DMS79 (cell line): ENCODE measurements at regions not wholly inside any gene's neighbourhood (a gene's known extent, or its start where the extent isn't known, plus 50 kb on each side); places are given as distances from the start of the nearest gene placed in this dataset.
"Not testable (repeated sequence)": the region's sequence is repeated elsewhere in the genome, so short reads cannot be mapped to it uniquely, and the experiment has no call there.

ENCODE experiments used
- DNase-seq: peaks from one replicate; lab custom pipeline; 2025; lab: John Stamatoyannopoulos, UW

DNA sequence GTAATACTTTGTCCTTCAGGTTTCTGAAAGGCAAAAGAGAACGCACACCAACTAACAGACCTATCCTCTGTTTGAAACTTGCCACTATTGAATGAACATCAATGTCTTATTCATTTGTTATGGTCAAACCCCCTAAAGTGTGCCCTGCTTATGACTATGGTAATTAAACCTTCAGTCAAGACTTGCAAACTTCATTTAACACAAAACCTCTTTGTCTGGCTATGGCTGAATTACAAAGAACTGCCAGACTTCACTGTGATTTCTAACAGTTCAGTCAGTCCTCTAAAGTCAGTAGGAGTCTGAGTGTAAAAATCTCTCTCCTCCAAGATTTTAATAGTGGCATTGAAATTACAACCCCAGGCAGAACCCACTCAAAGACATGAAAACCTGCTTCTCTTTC is 702.5 kb upstream of the LRRN3 start:
- no peak for DNase-seq

DNA sequence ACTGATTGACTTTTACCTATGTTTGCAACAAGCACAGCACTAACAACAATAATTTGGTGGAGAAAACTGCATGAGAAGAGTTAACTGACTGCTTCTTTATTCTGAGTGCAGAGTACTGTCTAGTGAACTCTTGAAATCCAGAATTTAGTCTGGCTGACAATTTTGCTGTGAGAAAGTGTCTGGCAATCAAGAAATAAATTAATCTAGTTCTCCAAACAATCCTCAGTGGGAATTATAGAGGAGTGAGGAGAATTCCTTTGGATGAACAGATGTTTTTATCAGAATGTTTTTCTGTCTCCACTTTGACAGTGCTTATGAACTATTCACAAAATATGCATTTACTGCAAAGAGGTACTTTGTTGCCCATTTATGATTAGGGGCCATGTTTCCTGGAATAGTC is 694.9 kb upstream of the LRRN3 start:
- DNase-seq = no peak

DNA sequence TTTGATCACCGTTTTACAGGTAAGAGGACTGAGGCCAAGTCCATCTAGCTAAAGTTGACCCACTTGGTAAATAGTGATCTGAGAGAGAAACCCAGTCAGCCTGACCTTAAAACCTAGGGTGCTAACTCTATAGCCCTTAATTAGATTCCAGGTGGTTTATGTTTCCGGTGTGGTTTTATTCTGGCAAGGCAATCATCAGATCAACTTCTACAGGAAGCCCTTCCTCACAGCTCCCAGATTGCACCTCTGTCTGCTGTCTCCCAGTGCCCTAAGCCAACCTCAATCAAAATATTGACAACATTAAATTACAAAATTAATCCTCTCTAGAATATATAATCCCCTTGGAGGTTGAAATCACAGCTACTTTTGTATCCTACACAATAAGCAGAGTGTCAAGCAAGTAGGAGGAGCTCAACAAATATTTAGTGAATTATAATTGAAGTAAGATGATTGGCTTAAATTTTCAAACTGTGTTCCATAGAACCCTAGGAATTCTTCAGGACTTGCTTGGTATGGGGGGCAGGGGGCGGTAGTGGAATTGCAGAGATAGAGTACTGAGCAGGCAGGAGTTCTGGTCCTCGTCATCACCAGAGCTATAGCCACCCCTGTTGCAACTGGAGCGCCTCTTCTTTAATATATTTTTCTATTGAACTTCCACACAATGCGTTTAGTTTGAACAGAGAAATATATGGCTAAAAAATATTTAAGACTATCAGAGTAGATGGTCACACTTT is 692.8 kb upstream of the LRRN3 start:
- DNase-seq = no peak

DNA sequence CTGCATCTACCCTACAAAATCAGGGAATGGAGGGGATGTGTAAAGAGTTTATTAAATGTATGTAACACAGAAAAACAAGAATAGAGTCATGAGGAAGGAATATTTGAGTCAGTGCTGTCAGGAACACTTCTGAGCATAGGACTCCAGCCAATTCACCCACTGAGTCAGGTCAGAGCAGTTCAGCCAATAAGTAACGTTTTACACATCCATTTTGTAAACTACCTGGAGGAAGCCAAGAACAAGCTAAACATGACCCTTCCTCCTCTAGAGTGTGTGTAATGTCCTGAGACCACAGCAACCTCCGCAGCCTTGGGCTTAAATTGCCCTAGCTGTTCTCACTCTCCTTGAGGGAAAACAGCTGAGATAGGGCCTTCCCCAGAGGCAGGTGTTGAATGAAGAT is 691.5 kb upstream of the LRRN3 start:
- no peak for DNase-seq

DNA sequence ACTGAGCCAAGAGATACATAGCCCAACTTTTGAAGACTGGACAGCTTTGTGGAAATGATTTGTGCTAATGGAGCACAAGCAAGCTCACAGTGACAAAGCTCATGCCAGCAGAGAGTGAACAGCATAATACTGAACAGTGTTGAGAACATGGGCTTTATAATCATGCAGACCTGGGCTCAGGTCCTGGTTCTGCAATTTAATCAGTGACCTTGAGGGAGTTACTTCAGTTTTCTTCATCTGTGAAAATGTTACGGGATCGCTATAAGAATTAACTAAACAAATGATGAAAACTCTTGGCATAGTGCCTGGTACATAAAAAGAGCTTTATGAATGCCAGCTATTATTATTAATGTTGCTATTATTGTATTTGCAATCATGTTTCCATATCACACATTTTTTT is 690.5 kb upstream of the LRRN3 start:
- DNase-seq = no peak

DNA sequence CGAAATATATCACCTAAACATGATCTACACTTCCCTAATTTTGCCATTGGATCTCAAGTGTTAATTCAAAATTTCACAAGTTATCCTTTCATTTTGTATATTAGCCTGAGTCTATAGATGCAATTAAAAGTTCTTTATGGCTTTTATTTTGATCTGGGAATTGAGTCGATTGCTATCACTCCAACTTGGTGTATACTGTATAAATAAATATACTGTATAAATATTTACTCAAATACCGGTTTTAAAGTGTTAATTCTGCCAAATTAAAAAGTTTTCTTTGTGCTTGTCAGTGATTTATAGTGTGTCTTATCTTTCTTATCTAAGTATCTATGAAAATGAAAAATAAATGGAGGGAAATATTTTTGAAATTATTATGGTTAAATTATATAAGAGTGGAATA is 683.7 kb upstream of the LRRN3 start:
- DNase-seq = no peak

DNA sequence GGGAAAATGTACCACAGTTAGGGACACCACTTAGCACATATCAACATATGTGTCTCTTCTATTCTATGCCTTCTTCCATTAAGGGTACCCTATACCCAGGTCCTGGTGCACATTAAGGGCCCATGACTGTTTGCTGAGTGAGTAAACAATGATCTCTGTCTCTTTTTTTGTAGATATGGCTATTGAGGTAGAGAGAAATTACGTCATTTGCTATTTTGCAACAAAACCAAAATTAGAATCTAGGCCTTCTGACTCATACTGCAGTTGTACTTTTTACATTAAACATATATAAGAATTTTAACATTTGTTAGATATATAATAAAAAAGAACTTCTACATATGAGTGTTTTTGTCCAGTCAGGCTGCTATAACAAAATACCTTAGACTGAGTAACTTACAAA is 683.2 kb upstream of the LRRN3 start:
- DNase-seq = no peak

DNA sequence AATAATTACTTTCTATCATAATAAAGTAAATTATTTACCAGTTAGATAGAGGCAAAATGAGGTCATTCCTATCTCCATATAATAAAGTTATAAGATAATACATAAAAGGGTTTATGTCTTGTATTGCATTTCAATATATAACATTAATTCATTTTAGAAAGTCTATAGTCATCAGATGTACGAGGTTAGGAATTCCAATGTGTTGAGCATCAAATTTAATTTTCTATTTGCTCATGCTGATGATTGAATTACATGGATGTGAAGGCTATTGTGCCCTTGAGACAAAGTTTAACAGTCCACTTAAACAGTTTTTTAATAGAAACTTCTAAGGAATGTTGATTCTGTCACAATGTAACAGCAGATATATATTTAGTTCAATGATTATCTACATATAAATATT is 678.3 kb upstream of the LRRN3 start:
- no peak for DNase-seq

DNA sequence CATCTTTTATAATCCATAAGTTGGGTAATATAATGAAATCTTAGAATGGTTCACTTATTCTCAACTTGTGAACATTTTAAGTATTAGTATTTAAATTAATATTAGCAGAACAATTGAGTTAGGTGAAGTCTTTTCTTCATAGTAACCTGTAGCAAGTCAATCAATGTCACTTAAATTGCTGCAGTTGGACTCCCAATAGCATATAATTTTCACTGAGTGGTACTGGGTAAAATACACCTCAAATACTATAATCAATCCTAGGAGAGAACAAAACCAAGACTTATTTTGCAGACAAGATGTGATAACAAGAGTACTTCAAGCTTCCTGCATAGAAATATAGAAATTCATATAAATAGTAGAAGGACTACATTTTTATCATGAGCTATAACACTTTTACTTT is 677.9 kb upstream of the LRRN3 start:
- DNase-seq = no peak

DNA sequence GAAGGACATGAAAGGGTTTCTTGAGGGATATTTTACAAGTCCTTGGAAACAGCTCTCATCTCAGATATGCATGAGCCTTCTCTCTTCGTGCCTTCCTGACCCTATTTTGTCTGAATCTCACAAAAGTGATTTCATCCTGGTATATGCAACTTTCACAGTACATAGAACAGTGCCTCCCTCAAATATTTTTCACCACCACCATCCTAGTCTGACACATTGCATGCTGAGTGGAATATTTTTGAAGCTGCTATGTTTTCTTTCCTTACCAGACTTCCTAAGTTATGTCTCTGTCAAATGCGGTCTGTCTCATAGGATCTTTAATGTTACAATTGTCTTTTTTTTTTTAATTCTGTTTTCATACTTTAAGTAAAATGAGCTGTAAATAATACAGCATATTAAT is 673.3 kb upstream of the LRRN3 start:
- DNase-seq = no peak

DNA sequence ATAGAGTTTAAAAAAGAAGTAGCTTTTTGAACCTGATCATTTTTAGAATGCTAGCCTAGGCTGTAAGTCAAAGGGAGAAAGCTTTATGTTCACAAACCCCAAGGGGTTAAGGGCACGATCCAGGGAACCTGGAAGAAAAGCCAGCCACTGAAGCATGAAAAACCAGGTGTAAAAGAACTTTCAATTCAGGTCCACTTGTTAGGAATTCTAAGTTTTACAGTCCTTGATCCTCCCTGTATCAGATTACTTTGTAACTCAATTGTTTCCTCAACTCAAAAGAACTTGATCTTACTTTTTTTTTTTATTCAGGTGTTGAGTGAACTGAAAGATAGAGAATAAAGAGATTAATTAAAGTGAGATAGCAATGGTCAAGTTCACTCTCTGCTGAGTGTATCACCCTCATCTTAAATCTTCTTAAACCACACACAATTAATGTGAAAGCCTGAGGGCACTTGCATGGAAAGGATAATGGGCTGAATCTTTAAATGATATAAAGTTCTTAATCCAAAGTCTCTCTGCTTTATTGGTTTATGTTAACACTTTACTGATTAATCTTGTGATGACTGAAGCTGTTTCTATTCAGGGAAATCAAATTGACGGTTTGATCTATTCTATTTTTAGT is 672.2 kb upstream of the LRRN3 start:
- DNase-seq = peak; percentile 50

DNA sequence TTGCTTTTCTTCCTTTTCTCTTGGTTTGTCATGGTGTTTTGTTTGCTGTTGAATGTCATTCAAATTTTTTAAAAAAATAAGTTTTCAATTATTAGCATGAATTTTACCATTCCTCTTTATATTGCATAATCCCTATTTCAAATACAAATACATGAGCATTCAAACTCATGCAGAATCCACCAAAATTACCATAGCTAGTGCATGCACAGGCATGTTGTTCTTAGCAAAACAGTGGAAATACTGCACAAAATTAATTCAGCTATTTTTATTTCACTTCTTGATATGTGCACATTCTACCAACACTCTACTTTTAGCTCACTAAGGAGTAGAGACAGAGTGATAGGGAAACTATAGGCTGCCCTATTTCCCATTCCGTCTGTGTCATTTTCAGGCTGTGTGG is 670.1 kb upstream of the LRRN3 start:
- no peak for DNase-seq

DNA sequence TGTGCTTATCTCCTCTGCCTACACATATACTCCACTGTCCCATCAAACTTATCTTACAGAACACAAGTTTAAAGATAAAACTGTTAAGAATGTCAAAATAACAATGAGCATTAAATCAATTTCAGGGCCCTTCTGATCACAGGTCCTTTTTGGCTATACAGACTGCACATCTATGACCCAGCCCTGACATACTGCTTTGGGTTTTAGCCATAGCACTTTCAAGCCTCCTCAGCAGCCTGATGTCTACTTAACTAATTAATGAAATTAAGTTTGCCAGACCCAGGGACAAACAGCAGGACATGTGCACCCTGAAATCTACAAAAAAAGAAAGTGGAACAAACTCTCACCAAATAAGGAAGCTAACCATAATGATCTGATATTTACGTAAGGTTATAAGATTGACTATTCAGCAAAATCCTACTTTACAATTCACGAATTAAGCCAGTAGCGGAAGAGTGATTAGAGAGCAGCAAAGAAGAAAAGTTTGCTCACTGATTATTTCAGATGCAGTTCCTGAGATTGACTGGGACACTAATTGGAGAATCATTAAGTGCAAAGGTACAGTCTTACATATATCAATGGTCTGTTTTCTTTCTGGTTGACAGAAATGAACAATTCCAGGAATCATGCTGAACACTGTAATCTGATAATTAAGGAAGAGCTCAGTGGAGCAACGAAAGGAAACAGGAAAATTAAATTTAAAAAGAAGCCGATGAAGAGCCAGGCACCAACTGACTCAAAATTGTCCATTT is 669.3 kb upstream of the LRRN3 start:
- DNase-seq = no peak

DNA sequence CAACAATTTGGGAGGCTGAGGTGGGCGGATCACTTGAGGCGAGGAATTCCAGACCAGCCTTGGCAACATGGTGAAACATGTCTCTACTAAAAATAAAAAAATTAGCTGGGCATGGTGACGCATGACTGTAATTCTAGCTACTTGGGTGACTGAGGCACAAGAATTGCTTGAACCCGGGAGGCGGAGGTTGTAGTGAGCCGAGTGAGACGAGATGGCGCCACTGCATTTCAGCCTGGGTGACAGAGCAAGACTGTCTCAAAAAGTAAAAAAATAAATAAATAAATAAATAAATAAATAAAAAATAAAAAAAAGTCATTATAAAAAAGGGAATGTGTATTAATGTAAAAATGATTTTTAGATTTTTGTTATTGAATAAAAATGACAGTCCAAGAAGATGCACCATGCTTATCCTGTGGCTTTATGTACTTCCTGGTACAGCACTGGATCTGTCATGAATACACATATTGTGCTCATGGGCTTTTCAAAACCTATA is 658.8 kb upstream of the LRRN3 start:
- DNase-seq = no peak

DNA sequence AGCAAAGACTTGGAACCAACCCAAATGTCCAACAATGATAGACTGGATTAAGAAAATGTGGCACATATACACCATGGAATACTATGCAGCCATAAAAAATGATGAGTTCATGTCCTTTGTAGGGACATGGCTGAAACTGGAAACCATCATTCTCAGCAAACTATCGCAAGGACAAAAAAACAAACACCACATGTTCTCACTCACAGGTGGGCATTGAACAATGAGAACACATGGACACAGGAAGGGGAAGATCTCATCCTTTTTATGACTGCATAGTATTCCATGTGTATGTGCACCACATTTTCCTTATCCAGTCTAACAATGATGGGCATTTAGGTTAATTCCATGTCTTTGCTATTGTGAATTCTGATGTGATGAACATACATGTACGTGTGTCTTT is 652.0 kb upstream of the LRRN3 start:
- DNase-seq = not testable (repeated sequence)

DNA sequence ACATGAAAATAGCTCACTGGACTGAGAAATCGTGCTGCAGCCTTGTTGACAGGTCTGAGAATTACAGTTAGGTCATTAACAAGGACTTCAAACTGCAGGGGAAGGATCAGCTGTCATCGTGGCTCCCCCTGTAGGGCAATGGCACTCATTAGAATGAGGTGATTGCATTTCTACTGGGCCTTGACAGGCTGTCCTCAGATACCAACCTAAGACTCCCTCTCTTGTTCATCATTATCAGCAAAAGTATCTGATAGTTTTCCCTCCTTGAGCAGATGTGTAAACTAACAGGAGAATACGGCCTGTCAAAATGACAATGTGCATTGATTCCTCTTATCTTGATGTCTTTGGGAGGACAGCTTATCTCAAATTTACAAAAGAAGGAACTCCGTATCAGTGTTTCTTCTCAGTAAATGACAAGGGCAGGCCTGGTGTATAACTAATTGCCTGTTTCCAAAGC is 648.5 kb upstream of the LRRN3 start:
- DNase-seq = no peak

DNA sequence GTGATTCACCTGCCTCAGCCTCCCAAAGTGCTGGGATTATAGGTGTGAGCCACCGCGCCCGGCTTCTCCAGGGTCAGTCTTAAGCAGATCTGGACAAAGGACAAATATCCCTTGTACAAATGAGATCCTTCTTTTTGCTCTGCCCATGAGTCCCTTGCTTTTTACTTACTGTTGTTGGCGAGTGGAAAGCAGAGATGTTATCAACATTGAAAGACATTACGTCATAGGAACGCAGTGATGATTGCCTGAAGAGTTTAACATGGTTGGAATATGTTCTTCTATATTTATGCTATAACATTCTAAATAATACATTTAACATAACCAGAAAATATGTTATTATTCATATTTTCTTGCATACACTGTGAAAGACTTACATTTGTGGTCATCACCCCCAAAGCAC is 644.3 kb upstream of the LRRN3 start:
- no peak for DNase-seq

DNA sequence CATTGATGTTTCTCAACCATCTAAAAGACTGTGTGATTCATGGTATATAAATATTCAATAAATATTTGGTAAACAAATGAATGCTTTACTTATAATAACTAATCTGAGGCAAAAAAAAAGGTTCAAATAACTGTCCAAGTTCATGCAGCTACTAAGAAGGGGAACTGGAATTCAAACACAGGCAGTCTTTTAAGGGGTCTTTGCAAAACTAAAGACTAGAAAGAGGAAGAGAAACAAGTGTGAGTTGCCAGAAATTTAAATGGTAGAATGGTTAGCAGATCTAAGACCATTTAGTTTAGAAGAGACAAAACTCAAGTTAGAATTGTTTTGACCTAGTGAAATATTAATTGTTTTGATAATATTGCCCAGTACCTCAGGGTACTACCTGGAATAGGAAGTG is 642.0 kb upstream of the LRRN3 start:
- DNase-seq = no peak

DNA sequence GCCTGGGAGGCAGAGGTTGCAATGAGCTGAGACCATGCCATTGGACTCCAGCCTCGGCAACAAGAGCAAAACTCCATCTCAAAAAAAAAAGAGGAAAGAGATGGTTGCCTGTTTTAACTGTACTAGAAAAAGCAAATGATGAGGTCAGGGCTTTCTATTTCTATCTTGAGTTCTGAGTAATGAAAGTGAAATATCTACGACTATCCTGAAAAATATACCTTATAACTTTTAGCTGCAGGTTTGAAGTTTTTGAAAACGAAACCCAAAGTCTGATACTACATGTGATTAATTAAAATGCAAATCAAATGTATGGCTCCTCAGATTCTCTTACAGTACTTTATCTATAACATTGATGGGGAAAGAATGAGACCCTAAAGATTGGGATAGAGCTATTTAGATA is 636.2 kb upstream of the LRRN3 start:
- DNase-seq = no peak

DNA sequence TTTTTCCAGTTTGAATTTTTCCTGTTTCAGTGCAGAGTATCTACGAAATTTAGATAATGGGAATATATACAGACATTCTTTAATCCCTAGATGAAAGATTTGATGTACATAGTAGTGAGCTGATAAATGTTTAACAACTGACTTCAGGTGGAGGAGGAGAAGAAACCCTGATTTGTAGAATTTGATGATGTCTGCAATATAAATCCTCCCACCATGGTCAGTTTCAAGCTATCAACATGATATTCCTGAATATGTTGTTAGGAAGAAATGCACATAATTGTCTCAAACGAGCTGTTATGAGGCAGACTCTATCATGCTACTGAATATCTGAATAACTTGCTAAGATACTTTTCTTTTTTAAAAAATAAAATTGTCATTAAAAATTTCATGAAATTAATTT is 629.3 kb upstream of the LRRN3 start:
- no peak for DNase-seq

DNA sequence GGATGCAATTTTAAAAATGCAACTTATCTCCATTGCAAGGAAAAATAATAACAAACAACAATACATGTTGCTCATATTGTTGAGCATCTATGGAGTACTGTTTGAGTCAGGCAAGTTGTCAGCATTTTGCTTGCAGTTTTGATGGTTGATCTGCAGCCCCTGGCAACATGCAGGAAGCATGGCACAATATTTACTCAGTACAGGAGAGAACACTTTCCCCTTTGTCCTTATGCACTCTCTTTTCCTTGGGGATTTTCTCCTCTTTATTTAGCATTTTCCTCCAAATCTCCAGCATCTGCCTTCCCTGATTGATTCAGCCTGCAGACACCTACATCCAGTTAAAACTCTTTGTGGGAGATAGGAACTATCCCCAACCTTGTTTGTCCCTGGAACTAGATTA is 620.5 kb upstream of the LRRN3 start:
- no peak for DNase-seq

DNA sequence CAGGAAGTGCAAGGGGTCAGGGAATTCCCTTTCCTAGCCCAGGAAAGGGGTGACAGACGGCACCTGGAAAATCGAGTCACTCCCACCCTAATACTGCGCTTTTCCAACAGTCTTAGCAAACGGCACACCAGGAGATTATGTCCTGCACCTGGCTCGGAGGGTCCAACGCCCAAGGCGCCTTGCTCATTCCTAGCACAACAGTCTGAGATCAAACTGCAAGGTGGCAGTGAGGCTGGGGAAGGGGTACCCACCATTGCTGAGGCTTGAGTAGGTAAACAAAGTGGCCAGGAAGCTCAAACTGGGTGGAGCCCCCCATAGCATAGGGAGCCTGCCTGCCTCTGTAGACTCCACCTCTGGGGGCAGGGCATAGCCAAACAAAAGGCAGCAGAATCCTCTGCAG is 618.5 kb upstream of the LRRN3 start:
- not testable (repeated sequence) for DNase-seq

DNA sequence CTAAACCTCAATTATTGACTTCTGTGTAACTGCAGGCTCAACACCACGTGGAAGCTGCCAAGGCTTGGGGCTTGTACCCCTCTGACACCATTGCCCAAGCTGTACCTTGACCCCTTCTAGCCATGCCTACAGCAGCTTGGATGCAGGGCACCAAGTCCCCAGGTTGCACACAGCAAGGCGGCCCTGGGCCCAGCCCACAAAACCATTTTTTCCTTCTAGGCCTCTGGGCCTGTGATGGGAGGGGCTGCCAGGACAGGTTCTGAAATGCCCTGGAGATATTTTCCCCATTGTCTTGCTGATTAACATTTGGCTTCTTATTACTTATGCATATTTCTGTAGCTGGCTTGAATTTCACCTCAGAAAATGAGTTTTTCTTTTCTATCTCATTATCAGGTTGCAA is 610.0 kb upstream of the LRRN3 start:
- no peak for DNase-seq
